GM12878 (cell line): ENCODE measurements at regions not wholly inside any gene's neighbourhood (a gene's known extent, or its start where the extent isn't known, plus 50 kb on each side); places are given as distances from the start of the nearest gene placed in this dataset.

Experiments used
- ATAC-seq: fragments of 200-7000 bp; cut with Tn5 transposase; 3 replicates; pipeline ENCODE4 v1.9.1; 2020; ENCODE audit warnings: mild to moderate bottlenecking, moderate library complexity
- BruUV-seq: library from RNA; stranded (reverse); fragments of 400-500 nt; replicated peaks from 2 replicates; lab custom pipeline; 2021; lab: Mats Ljungman, UMichigan
- CTCF ChIA-PET: fragments of 300-600 bp; sonication (Branson Sonifier 250); formaldehyde crosslinking; extraction: SDS; loops from one replicate; lab custom pipeline; 2021; ENCODE audit warnings: inconsistent platforms; lab: Yijun Ruan, JAX
- POLR2A ChIA-PET: fragments of 350-600 bp; formaldehyde crosslinking; extraction: SDS; loops from one replicate; lab custom pipeline; 2021; ENCODE audit warnings: inconsistent platforms; lab: Charles Lee
- RAD21 ChIA-PET: fragments of 300-600 bp; sonication (Branson Sonifier 250); formaldehyde crosslinking; loops from one replicate; lab custom pipeline; 2023; ENCODE audit warnings: antibody characterized with exemption; ENCODE audit not compliant: unreplicated experiment; lab: Charles Lee
- SMC1A ChIA-PET: fragments of 300-600 bp; sonication (Branson Sonifier 250); formaldehyde crosslinking; loops from one replicate; lab custom pipeline; 2023; ENCODE audit not compliant: unreplicated experiment, uncharacterized antibody; lab: Charles Lee
- DNase-seq: peaks from one replicate; pipeline ENCODE4 v3.0.0-alpha.2; 2011; ENCODE audit warnings: low read depth, low spot score
- FAIRE-seq: peaks from 3 replicates; lab custom pipeline; 2011; peaks lifted over from hg19 to GRCh38; lab: Jason Lieb, UNC
- H2AFZ ChIP-seq: 2 replicates; pipeline ENCODE4 v1.6.0; 2011; ENCODE audit warnings: low read depth, low read length, control low read depth; ENCODE audit not compliant: control insufficient read depth
- H3K27ac ChIP-seq: 2 replicates; pipeline ENCODE4 v1.5.1; 2011; ENCODE audit warnings: control low read depth; ENCODE audit not compliant: control insufficient read depth, insufficient read depth
- H3K27me3 ChIP-seq, 2 experiments: replicated peaks in 1 of 2; 2 replicates each; pipeline versions ENCODE4 v1.6.0 to v1.6.1; 2011; ENCODE audit warnings: low read length in 1 of 2; ENCODE audit not compliant: control insufficient read depth in 2 of 2, insufficient read depth in 2 of 2
- H3K36me3 ChIP-seq, 2 experiments: 2 replicates each; pipeline ENCODE4 v1.5.1; 2011; ENCODE audit warnings: low read length in 1 of 2; ENCODE audit not compliant: control insufficient read depth in 2 of 2, insufficient read depth in 2 of 2
- H3K4me1 ChIP-seq: 2 replicates; pipeline ENCODE4 v1.6.1; 2011; ENCODE audit warnings: mild to moderate bottlenecking, low read length, moderate library complexity, mixed read lengths; ENCODE audit not compliant: control insufficient read depth, insufficient read depth
- H3K4me2 ChIP-seq: 2 replicates; pipeline ENCODE4 v1.6.0; 2011; ENCODE audit warnings: control low read depth; ENCODE audit not compliant: control insufficient read depth, insufficient read depth
- H3K4me3 ChIP-seq: fragments of 200-600 bp; sonication (generic); 2 replicates; pipeline ENCODE4 v1.5.1; 2016
- H3K79me2 ChIP-seq: 2 replicates; pipeline ENCODE4 v1.6.0; 2011; ENCODE audit warnings: low read length; ENCODE audit not compliant: control insufficient read depth, insufficient read depth
- H3K9ac ChIP-seq: 2 replicates; pipeline ENCODE4 v1.8.0; 2011; ENCODE audit warnings: low read length, control low read depth, mixed read lengths; ENCODE audit not compliant: control insufficient read depth, insufficient read depth
- H3K9me3 ChIP-seq: replicated peaks from 3 replicates; pipeline ENCODE4 v1.5.1; 2011; ENCODE audit warnings: mild to moderate bottlenecking, low read length; ENCODE audit not compliant: control insufficient read depth, insufficient read depth
- H4K20me1 ChIP-seq: 2 replicates; pipeline ENCODE4 v1.6.0; 2011; ENCODE audit not compliant: control insufficient read depth, insufficient read depth
- ATF3 ChIP-seq: IDR thresholded peaks from 2 replicates; pipeline ENCODE4 v1.6.1; 2011; ENCODE audit warnings: low read depth, mild to moderate bottlenecking, low read length, moderate library complexity, borderline replicate concordance; ENCODE audit errors: extremely low read depth
- BHLHE40 ChIP-seq, 2 experiments: fragments of 450-650 bp in 1 of 2; IDR thresholded peaks; 2 replicates each; pipeline ENCODE4 v1.6.1; 2011 to 2017; ENCODE audit warnings: low read depth in 2 of 2, borderline replicate concordance in 1 of 2, improper control_type of control experiment in 1 of 2, low read length in 1 of 2, mild to moderate bottlenecking in 1 of 2
- CEBPB ChIP-seq, 2 experiments: fragments of 150-350 bp in 1 of 2; IDR thresholded peaks; 2 replicates each; pipeline ENCODE4 v1.6.1; 2012 to 2014; ENCODE audit warnings: low read depth in 2 of 2, low read length in 2 of 2, borderline replicate concordance in 1 of 2, inconsistent platforms in 1 of 2
- CHD2 ChIP-seq: IDR thresholded peaks from 2 replicates; pipeline ENCODE4 v1.6.1; 2011; ENCODE audit warnings: low read depth, low read length, improper control_type of control experiment, borderline replicate concordance
- ESRRA ChIP-seq: IDR thresholded peaks from 2 replicates; pipeline ENCODE4 v1.6.1; 2012; ENCODE audit warnings: mild to moderate bottlenecking, low read length, improper control_type of control experiment
- GATAD2B ChIP-seq: fragments of 450-650 bp; conservative IDR thresholded peaks from 2 replicates; pipeline ENCODE4 v1.6.1; 2017; ENCODE audit warnings: low read depth, mild to moderate bottlenecking, moderate library complexity
- HDAC6 ChIP-seq: fragments of 200-600 bp; sonication (generic); IDR thresholded peaks from one replicate; pipeline ENCODE4 v1.8.0; 2017; ENCODE audit warnings: antibody characterized with exemption; ENCODE audit not compliant: unreplicated experiment
- MYC ChIP-seq: IDR thresholded peaks from 2 replicates; pipeline ENCODE4 v1.6.1; 2011; ENCODE audit warnings: mild to moderate bottlenecking, low read length, moderate library complexity, inconsistent platforms; ENCODE audit not compliant: insufficient read depth, insufficient replicate concordance, insufficient read length, severe bottlenecking
- PAX5 ChIP-seq: IDR thresholded peaks from 2 replicates; pipeline ENCODE4 v1.6.1; 2011; ENCODE audit warnings: low read depth, low read length, borderline replicate concordance
- POLR2A ChIP-seq: IDR thresholded peaks from 2 replicates; pipeline ENCODE4 v1.6.1; 2011; ENCODE audit warnings: low read depth, mild to moderate bottlenecking, low read length
- RCOR1 ChIP-seq: conservative IDR thresholded peaks from 2 replicates; pipeline ENCODE4 v1.6.1; 2012; ENCODE audit warnings: low read depth, low read length, improper control_type of control experiment
- RFX5 ChIP-seq: IDR thresholded peaks from 2 replicates; pipeline ENCODE4 v1.6.1; 2011; ENCODE audit warnings: low read depth, low read length, improper control_type of control experiment
- RUNX3 ChIP-seq: IDR thresholded peaks from 2 replicates; pipeline ENCODE4 v1.6.1; 2012; ENCODE audit warnings: low read length, inconsistent platforms
- SMAD1 ChIP-seq: fragments of 450-650 bp; IDR thresholded peaks from 2 replicates; pipeline ENCODE4 v1.6.1; 2018; ENCODE audit warnings: mild to moderate bottlenecking, low read depth; ENCODE audit not compliant: partially characterized antibody
- TCF7 ChIP-seq: IDR thresholded peaks from 2 replicates; pipeline ENCODE4 v1.6.1; 2014; ENCODE audit warnings: antibody characterized with exemption, borderline replicate concordance
- YBX1 ChIP-seq: fragments of 450-650 bp; IDR thresholded peaks from 2 replicates; pipeline ENCODE4 v1.6.1; 2016; ENCODE audit warnings: antibody characterized with exemption
- ZBTB33 ChIP-seq: fragments of 450-650 bp; IDR thresholded peaks from 2 replicates; pipeline ENCODE4 v1.6.1; 2017; ENCODE audit warnings: mild to moderate bottlenecking
- WGBS: methylation state at CpG from one replicate; pipeline ENCODE4 v1.1.6; 2016; ENCODE audit warnings: low lambda C conversion rate; ENCODE audit not compliant: insufficient replicate concordance, insufficient coverage; ENCODE audit errors: missing lambda C conversion rate; 5-methylcytosine and 5-hydroxymethylcytosine counted together
- in situ Hi-C: fragments of 300-500 bp; cut with MboI; formaldehyde crosslinking; loops from 9 replicates; pipeline ENCODE4 v1.14.3; 2018; ENCODE audit warnings: mixed read lengths
- intact Hi-C: fragments of 100-400 bp; cut with micrococcal nuclease; formaldehyde crosslinking; loops from one replicate; pipeline ENCODE4 v1.14.2; 2022; ENCODE audit not compliant: unreplicated experiment

DNA sequence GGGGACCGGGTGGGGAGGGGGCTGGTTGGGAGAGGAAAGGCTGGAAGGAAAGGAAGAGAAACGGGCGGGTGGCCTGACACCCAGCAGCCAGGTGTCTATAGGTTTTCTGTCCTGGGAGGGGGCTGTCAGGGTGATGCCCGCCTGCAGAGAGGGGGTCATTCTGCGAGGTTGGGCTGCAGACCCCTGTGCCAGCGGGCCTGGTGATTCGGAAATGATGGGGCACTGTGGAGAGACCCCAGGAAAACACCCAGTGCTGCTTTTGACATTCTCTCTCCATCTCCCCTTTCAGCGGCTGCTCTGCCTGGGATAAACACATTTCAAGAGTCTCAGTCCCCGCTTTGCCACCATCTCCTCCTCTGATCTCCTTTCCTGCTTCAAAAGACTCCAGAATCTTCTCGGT lies 168.5 kb upstream of the RTL1 start:
- H3K9ac ChIP-seq: no peak overlapping the region
- in situ Hi-C loops (no loop called here), intact Hi-C loops (no loop called here)
- ChIA-PET CTCF (no interaction called here), POLR2A (no interaction called here), RAD21 (no interaction called here), SMC1A (no interaction called here)
- 18% methylated on average over 7 of the region's 10 CpGs for WGBS
- no peak for ATAC-seq
- H3K4me3 ChIP-seq: no peak overlapping the region
- no peaks in the 10 kb centered on the region for H3K36me3 ChIP-seq
- DNase-seq: no peak
- TF ChIP-seq ESRRA (no peak), PAX5 (no peak)
- H3K4me2 ChIP-seq: no peak overlapping the region
- H4K20me1 ChIP-seq: no peaks in the 10 kb centered on the region
- no peaks in the 10 kb centered on the region for H3K27me3 ChIP-seq
- no peaks in the 10 kb centered on the region for H3K4me1 ChIP-seq
- no peak overlapping the region for H3K27ac ChIP-seq
- BruUV-seq: no TSS peak
- no peak for FAIRE-seq
- H2AFZ ChIP-seq: no peak overlapping the region
- no peaks in the 10 kb centered on the region for H3K9me3 ChIP-seq
- no peaks in the 10 kb centered on the region for H3K79me2 ChIP-seq

- POLR2A ChIA-PET: no interaction called here
- no TSS peak for BruUV-seq
- TF ChIP-seq ATF3 (no peak), POLR2A (no peak), BHLHE40 (IDR thresholded peaks at IDR 0.05; ENCODE audit: borderline replicate concordance in 1 of 2, low read depth in 2 of 2, low read length in 1 of 2) (no peak), RCOR1 (no peak), CHD2 (no peak), HDAC6 (no peak), ZBTB33 (no peak), RUNX3 (no peak), CEBPB (IDR thresholded peaks at IDR 0.05; ENCODE audit: borderline replicate concordance in 1 of 2, low read depth in 2 of 2, low read length in 2 of 2) (no peak), YBX1 (no peak), TCF7 (no peak), RFX5 (no peak), GATAD2B (no peak), SMAD1 (no peak), MYC (no peak)
- TF ChIP-seq, all 136 proteins: peak for 0
- H2AFZ ChIP-seq: no peak overlapping the region
- H3K27me3 ChIP-seq: no peaks in the 10 kb centered on the region
- SMC1A ChIA-PET: no interaction called here
- H3K4me1 ChIP-seq: no peaks in the 10 kb centered on the region
- H3K79me2 ChIP-seq: no peaks in the 10 kb centered on the region
- intact Hi-C loops: no loop called here
- H3K27ac ChIP-seq: no peak overlapping the region
- no peak for ATAC-seq
- H3K9ac ChIP-seq: no peak overlapping the region
- 28% methylated on average over 16 of the region's 16 CpGs for WGBS
- RAD21 ChIA-PET: no interaction called here
- FAIRE-seq: no peak
- H3K36me3 ChIP-seq: no peaks in the 10 kb centered on the region
- CTCF ChIA-PET: no interaction called here
- no peak for DNase-seq
- H3K4me3 ChIP-seq: no peak overlapping the region
- no peak overlapping the region for H3K4me2 ChIP-seq
- H4K20me1 ChIP-seq: no peaks in the 10 kb centered on the region
- in situ Hi-C loops: no loop called here
- H3K9me3 ChIP-seq: no peaks in the 10 kb centered on the region
These were observed 169.0 kb upstream of the RTL1 start for GRCh38 chr14:101072531-101072930.
